Heart left ventricle (tissue), 16 donors: ENCODE measurements at regions not wholly inside any gene's neighbourhood (a gene's known extent, or its start where the extent isn't known, plus 50 kb on each side); places are given as distances from the start of the nearest gene placed in this dataset.
"Not testable (repeated sequence)": the region's sequence is repeated elsewhere in the genome, so short reads cannot be mapped to it uniquely, and the experiment has no call there.

ENCODE experiments used
- ATAC-seq, 4 donors: fragments of 200-7000 bp; cut with Tn5 transposase; one replicate each; pipeline ENCODE4 v1.9.1; 2020 to 2022; ENCODE audit warnings: moderate library complexity in 4 of 4, mild to moderate bottlenecking in 3 of 4, moderate number of reproducible peaks in 1 of 4
- DNase-seq, 5 donors: peaks; one replicate each; pipeline ENCODE4 v3.0.0-alpha.2; 2020
- H3K27ac ChIP-seq, 12 donors: fragments of 200-600 bp; sonication (generic) in 4 of 12; one replicate each; pipeline versions ENCODE4 v1.5.0 to v1.8.0; 2016 to 2022; ENCODE audit warnings: mild to moderate bottlenecking in 2 of 12
- H3K27me3 ChIP-seq, 9 donors: fragments of 200-600 bp; sonication (generic) in 2 of 9; one replicate each; pipeline versions ENCODE4 v1.5.1 to v1.8.0; 2016 to 2022; ENCODE audit warnings: mild to moderate bottlenecking in 3 of 9
- H3K36me3 ChIP-seq, 9 donors: fragments of 200-600 bp; sonication (generic) in 2 of 9; one replicate each; pipeline versions ENCODE4 v1.5.0 to v1.8.0; 2018 to 2022; ENCODE audit warnings: mild to moderate bottlenecking in 2 of 9
- H3K4me1 ChIP-seq, 12 donors: fragments of 200-600 bp; sonication (generic) in 4 of 12; one replicate each; pipeline versions ENCODE4 v1.5.0 to v1.8.0; 2016 to 2022; ENCODE audit warnings: mild to moderate bottlenecking in 3 of 12
- H3K4me3 ChIP-seq, 12 donors: fragments of 200-600 bp; sonication (generic) in 4 of 12; one replicate each; pipeline versions ENCODE4 v1.5.0 to v1.8.0; 2017 to 2022; ENCODE audit warnings: mild to moderate bottlenecking in 9 of 12, moderate library complexity in 4 of 12
- H3K9me3 ChIP-seq, 12 donors: fragments of 200-600 bp; sonication (generic) in 4 of 12; one replicate each; pipeline versions ENCODE4 v1.5.0 to v1.8.0; 2016 to 2022; ENCODE audit warnings: mild to moderate bottlenecking in 1 of 12
- POLR2A ChIP-seq, 2 donors: fragments of 450-650 bp; IDR thresholded peaks; one replicate each; pipeline ENCODE4 v1.6.1; 2017; ENCODE audit warnings: antibody characterized with exemption in 2 of 2, mild to moderate bottlenecking in 2 of 2, moderate library complexity in 2 of 2
- WGBS, 4 donors: extraction: QIAGEN DNeasy Blood & Tissue Kit in 2 of 4; methylation state at CpG; one replicate each; pipeline versions ENCODE4 v1.1.5 to v1.1.7; 2013 to 2018; 5-methylcytosine and 5-hydroxymethylcytosine counted together
- intact Hi-C, 10 donors: fragments of 100-400 bp; cut with DNase I; formaldehyde crosslinking; loops; one replicate each; pipeline versions ENCODE4 v1.11.1 to v1.14.2; 2022
- TF ChIP-seq, protein P1 (sequence below), 12 donors: fragments of 200-600 bp; sonication (generic) in 4 of 12; IDR thresholded peaks; one replicate each; pipeline versions ENCODE4 v1.5.0 to v1.8.0; 2018 to 2022; ENCODE audit warnings: antibody characterized with exemption in 12 of 12, mild to moderate bottlenecking in 5 of 12
- donor health status: ischemic (EF 13 %, LVEDD 7.1; RV severe dilation, severe dysfunction).
- donor health status: healthy with polysubstance abuse.
- donor health status: DM: no; HTN: yes; CAD: no.
- donor health status: DM: no; HTN: no; CAD: no.
- donor health status: ischemic (EF 25% LVEDD 6.9; RV normal size, moderate dysfunction).
- donor health status: ischemic (EF 25% LVEDD 5.7; RV mildly dilated, moderate dysfunction).
- donor health status: healthy.
- donor health status: DM: yes; HTN: yes; CAD: no.
- donor health status: ischemic (EF 35%, LVEDD 5.7; RV mildly dilated, moderate dysfunction).
- donor health status: nonischemic (EF 11% LVEDD 7.7; RV severe dilation, severe dysfunction).
- donor health status: DM: yes; HTN: yes; CAD: no.
- donor health status: PGD.
- donor health status: ischemic (EF 29% LVEDD 5.4; RV normal size, mild dysfunction).
- donor health status: nonischemic (EF 23%, LVEDD 6.1; RV moderate dilation, normal function).

DNA sequence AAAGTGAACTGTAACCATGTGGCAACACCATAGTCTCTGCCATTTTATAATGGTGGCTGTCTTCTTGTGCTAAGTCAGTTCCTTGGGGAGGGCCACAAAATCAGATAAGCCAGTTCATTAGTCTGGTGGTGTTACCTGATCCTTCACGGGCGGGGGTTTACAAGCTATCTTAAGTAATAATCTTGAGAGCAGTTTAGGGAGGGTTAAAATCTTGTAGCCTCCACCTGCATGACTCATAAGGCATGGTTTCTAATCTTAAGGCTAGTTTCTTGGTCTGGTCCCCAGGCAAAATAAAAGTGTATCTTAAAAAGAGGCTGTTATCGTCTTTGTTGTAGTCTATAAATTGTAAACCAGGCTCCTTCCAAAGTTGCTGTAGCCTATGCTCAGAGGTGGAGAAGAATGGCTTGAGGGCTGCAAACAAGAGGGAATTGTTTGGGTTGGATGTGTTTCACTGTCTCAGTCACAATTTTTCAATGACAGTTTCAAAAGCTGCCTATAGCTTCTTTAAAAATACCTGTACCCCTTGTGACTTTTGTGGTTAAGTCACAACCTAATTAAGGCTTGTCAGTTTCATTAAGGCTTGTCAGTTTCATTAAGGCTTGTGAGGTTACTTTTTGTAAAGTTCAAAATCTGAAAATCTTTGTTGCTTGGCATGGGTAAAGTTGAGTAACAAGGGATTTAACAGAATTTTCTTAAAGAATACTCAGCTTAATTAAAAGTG is 135.7 kb downstream of the RPS4Y2 start:
- 83 to 89% methylated on average over 3 of the region's 3 CpGs; no CpG with 5 or more reads in 2 of the 4 donors for WGBS, 4 donors
- Histone ChIP-seq H3K27ac (no peak overlapping the region), H3K36me3 (no peaks in the 10 kb centered on the region), H3K4me1 (no peaks in the 10 kb centered on the region), H3K9me3 (no peaks in the 10 kb centered on the region), H3K4me3 (no peak overlapping the region), H3K27me3 (no peaks in the 10 kb centered on the region)
- intact Hi-C loops, result loop anchor here in 1 of 10 donors (10.0 kb wide), 1 partner anchor 213 kb away; no protein-coding TSS in a partner anchor
- TF ChIP-seq, protein P1, sequence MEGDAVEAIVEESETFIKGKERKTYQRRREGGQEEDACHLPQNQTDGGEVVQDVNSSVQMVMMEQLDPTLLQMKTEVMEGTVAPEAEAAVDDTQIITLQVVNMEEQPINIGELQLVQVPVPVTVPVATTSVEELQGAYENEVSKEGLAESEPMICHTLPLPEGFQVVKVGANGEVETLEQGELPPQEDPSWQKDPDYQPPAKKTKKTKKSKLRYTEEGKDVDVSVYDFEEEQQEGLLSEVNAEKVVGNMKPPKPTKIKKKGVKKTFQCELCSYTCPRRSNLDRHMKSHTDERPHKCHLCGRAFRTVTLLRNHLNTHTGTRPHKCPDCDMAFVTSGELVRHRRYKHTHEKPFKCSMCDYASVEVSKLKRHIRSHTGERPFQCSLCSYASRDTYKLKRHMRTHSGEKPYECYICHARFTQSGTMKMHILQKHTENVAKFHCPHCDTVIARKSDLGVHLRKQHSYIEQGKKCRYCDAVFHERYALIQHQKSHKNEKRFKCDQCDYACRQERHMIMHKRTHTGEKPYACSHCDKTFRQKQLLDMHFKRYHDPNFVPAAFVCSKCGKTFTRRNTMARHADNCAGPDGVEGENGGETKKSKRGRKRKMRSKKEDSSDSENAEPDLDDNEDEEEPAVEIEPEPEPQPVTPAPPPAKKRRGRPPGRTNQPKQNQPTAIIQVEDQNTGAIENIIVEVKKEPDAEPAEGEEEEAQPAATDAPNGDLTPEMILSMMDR (IDR thresholded peaks at IDR 0.05), result no peak
- no peak for TF ChIP-seq POLR2A (IDR thresholded peaks at IDR 0.05)
- ATAC-seq (no peak), DNase-seq (no peak)

DNA sequence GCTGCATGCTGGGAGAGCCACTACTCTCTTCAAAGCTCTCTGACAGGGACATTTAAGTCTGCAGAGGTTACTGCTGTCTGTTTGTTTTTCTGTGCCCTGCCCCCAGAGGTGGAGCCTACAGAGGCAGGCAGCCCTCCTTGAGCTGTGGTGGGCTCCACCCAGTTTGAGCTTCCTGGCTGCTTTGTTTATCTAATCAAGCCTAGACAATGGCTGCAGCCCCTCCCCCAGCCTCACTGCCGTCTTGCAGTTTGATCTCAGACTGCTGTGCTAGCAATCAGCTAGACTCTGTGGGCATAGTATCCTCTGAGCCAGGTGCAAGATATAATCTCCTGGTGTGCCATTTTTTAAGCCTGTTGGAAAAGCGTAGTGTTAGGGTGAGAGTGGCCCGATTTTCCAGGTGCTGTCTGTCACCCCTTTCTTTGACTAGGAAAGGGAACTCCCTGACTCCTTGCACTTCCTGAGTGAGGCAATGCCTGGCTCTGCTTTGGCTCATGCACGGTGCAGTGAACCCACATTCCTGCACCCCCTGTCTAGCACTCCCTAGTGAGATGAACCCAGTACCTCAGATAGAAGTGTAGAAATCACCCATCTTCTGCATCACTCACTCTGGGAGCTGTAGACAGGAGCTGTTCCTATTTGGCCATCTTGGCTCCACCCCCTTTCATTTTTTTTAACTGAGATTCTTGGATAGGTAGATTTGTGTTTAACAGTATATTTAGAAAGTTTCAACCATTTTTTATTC is 169.6 kb downstream of the RPS4Y2 start:
- H3K9me3 ChIP-seq, H3K4me3 ChIP-seq, H3K27ac ChIP-seq, intact Hi-C loops, H3K36me3 ChIP-seq, H3K27me3 ChIP-seq, DNase-seq, H3K4me1 ChIP-seq, ATAC-seq: not testable (repeated sequence)
- 55 to 57% methylated on average over 4 of the region's 4 CpGs; no CpG with 5 or more reads in 2 of the 4 donors for WGBS, 4 donors

DNA sequence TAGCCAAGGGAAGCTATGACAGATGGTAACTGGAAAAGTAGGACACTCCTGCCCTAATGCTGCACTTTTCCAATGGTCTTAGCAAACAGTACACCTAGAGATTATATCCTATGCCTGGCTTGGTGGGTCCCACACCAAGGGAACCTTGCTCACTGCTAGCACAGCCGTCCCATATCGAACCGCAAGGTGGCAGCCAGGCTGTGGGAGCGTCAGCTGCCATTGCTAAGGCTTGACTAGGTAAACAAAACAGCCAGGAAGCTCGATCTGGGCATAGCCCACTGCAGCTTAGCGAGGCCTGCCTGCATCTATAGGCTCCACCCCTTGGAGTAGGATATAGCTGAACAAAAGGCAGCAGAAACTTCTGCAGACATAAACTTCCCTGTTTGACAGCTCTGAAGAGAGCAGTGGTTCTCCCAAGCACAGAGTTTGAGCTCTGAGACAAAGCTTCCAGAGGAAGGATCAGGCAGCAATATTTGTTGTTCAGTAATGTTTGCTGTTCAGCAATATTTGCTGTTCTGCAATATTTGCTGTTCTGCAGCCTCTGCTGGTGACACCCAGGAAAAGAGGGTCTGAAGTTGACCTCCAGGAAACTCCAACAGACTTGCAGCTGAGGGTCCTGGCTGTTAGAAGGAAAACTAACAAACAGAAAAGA is 173.9 kb downstream of the RPS4Y2 start:
- TF ChIP-seq, protein P1 (IDR thresholded peaks at IDR 0.05), result no peak
- no peak for TF ChIP-seq POLR2A (IDR thresholded peaks at IDR 0.05)
- 43 to 55% methylated on average over 6 of the region's 6 CpGs; no CpG with 5 or more reads in 2 of the 4 donors for WGBS, 4 donors

DNA sequence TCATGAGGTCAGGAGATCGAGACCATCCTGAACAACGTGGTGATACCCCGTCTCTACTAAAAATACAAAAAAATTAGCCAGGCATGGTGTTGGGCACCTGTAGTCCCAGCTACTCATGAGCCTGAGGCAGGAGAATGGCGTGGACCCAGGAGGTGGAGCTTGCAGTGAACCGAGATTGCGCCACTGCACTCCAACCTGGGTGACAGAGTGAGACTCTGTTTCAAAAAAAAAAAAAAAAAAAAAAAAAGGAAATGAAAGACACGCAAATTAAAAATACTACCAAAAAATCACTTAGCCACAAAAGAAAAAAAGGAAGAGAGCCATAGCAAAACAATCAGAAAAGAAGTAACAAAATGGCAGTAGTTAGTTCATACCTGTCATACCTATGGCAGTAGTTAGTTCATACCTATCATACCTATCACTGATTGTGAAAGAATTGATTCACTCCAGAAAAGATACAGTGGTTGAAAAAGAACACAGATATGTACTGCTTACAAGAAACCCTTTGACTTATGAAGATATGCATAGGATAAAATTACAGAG is 180.9 kb downstream of the RPS4Y2 start:
- DNase-seq, H3K27ac ChIP-seq, H3K9me3 ChIP-seq, intact Hi-C loops, ATAC-seq, H3K4me3 ChIP-seq, H3K27me3 ChIP-seq, H3K4me1 ChIP-seq, H3K36me3 ChIP-seq: not testable (repeated sequence)
- WGBS, 4 donors, result 60 to 71% methylated on average over 7 of the region's 7 CpGs; no CpG with 5 or more reads in 2 of the 4 donors

More for the DNA sequence above, 173.9 kb downstream of the RPS4Y2 start:
- intact Hi-C loops, result no loop called here
- Histone ChIP-seq H3K4me3 (no peak overlapping the region), H3K27me3 (no peaks in the 10 kb centered on the region), H3K27ac (no peak overlapping the region), H3K4me1 (no peaks in the 10 kb centered on the region), H3K9me3 (no peaks in the 10 kb centered on the region), H3K36me3 (no peaks in the 10 kb centered on the region)
- DNase-seq, result no peak
- ATAC-seq, result no peak

DNA sequence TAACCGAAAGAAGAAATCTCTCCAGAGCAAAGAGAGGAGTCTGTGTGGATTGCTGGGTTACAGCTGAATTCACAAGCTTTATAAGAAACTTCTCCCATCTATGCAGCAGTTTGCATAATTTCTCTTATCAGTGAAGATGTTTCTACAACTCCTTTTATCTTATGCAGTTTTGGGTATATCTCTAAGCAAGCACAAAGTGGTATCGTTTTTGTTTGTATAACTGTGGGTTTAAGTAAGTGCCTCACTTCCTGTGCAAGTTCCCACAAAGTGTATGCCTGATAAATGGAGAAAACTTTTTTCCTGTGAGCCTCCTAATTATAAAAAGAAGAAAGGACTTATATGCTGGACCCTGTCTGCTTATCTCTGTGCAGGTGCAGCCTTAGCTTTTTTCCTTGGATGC is 205.6 kb downstream of the RPS4Y2 start:
- 45 to 49% methylated on average over 2 of the region's 2 CpGs; no CpG with 5 or more reads in 2 of the 4 donors for whole genome bisulfite sequencing, 4 donors
- intact Hi-C loops, result no loop called here

More for the DNA sequence above, 205.6 kb downstream of the RPS4Y2 start:
- Histone ChIP-seq H3K9me3 (no peaks in the 10 kb centered on the region), H3K36me3 (no peaks in the 10 kb centered on the region), H3K27me3 (no peaks in the 10 kb centered on the region), H3K4me3 (no peak overlapping the region), H3K4me1 (no peaks in the 10 kb centered on the region), H3K27ac (no peak overlapping the region)
- no peak for TF ChIP-seq POLR2A (IDR thresholded peaks at IDR 0.05)
- TF ChIP-seq, protein P1 (IDR thresholded peaks at IDR 0.05), result no peak
- ATAC-seq (no peak), DNase-seq (no peak)
